Left ventricle myocardium inferior (tissue), 1 donor: ENCODE measurements at regions not wholly inside any gene's neighbourhood (a gene's known extent, or its start where the extent isn't known, plus 50 kb on each side); places are given as distances from the start of the nearest gene placed in this dataset.

ENCODE experiments used
- DNase-seq: peaks from one replicate; pipeline ENCODE4 v3.0.0-alpha.2; 2020
- H3K27ac ChIP-seq: fragments of 200-600 bp; replicated peaks from 2 replicates; pipeline ENCODE4 v1.8.0; 2021
- H3K27me3 ChIP-seq: fragments of 200-600 bp; 2 replicates; pipeline ENCODE4 v1.8.0; 2021; ENCODE audit warnings: low read depth
- H3K36me3 ChIP-seq: fragments of 200-600 bp; 2 replicates; pipeline ENCODE4 v1.8.0; 2021
- H3K4me1 ChIP-seq: fragments of 200-600 bp; 2 replicates; pipeline ENCODE4 v1.8.0; 2021
- H3K4me3 ChIP-seq: fragments of 200-600 bp; 2 replicates; pipeline ENCODE4 v1.8.0; 2021; ENCODE audit warnings: mild to moderate bottlenecking, moderate library complexity
- H3K9me3 ChIP-seq: fragments of 200-600 bp; replicated peaks from 2 replicates; pipeline ENCODE4 v1.8.0; 2021
- CTCF ChIP-seq: fragments of 200-600 bp; IDR thresholded peaks from 2 replicates; pipeline ENCODE4 v1.8.0; 2021; ENCODE audit warnings: antibody characterized with exemption, mild to moderate bottlenecking, borderline replicate concordance
- intact Hi-C: fragments of 100-400 bp; cut with micrococcal nuclease; formaldehyde crosslinking; loops from one replicate; pipeline ENCODE4 v1.11.0; 2022
- donor health status: DM: no; HTN: yes; CAD: no; lungs with severe emphysema.

DNA sequence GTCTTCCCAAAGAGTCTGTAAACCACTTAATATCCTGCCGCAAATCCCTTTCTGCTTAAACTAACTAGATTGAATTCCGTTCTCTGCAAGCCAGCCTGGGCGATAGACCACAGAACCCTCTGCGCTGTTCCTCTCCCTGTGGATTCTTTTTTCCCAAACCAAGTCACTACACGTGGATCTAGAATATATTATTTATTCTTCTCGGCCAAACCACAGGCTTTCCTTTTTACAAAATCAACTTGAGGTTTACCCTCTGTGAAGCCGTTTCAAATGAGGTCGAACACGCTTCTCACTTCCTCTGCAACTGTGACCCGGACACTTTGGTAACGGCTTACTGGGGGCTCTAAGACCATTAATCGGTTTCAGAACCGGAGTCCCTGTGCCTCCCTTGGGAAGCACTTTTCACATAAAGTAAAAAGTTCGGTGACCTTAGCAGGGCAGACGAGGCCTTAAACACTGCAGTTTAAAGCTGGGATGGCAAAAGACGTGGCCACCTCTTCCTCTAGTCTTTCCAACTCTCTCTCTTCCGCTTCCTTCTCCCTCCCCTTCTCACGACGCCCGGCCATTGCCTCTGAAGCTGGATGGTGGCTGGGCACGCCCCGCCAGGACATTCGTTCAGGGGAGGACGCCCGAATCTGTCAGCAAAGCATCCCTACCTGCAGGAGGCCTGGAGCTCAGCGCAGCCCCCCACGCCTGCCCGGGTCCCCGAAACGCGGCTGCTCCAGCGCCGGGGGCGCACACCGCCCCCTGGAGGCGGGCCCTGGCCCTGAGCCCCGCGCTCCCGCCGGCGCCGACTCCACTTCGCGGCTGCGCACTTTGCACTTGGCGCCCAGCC, 55.0 kb upstream of the FOXC1 start:
- DNase-seq, result peak; percentile 77
- Histone ChIP-seq H3K27ac (peak overlapping the region; percentile 65), H3K27me3 (peaks cover 29% of the 10 kb centered on the region), H3K4me3 (peak overlapping the region; percentile 67), H3K36me3 (no peaks in the 10 kb centered on the region), H3K9me3 (no peaks in the 10 kb centered on the region), H3K4me1 (peaks cover 8% of the 10 kb centered on the region)
- intact Hi-C loops, result no loop called here
- peak; percentile 85 for TF ChIP-seq CTCF

GRCh38 chr6:1558388-1558787, 51.3 kb upstream of the FOXC1 start:
- TF ChIP-seq CTCF, result no peak
- peaks cover 8% of the 10 kb centered on the region for H3K4me1 ChIP-seq
- H3K27me3 ChIP-seq, result peaks cover 29% of the 10 kb centered on the region
- intact Hi-C loops, result no loop called here
- no peak for DNase-seq
- H3K9me3 ChIP-seq, result no peaks in the 10 kb centered on the region
- no peak overlapping the region for H3K27ac ChIP-seq
- no peak overlapping the region for H3K4me3 ChIP-seq
- no peaks in the 10 kb centered on the region for H3K36me3 ChIP-seq
